ENCODE measurements at regions not wholly inside any gene's neighbourhood (a gene's known extent, or its start where the extent isn't known, plus 50 kb on each side); places are given as distances from the start of the nearest gene placed in this dataset.

DNA sequence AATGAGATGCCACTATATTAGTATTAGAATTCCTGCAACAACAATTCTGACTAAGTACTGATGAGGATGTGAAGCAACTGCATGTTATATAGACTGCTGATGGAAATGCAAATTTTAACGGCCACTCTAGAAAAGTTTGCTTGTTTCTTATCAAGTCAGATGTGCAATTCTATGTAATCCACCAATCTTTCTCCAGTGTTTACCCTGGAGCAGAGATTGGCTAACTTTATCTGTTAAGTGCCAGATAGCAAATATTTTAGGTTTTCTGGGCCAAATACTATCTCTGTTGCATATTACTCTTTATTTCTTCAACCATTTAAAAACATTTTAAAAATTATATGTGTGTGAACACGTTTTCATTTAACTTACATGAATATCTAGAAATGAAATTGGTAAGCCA is 586.9 kb downstream of the FAM181B start:
- TF ChIP-seq POLR2A (IDR thresholded peaks at IDR 0.05; ENCODE audit: low read length) (no peak), GATA1 (IDR thresholded peaks at IDR 0.05; ENCODE audit: low read depth, low read length) (no peak)
